DOHH2 (cell line): ENCODE measurements at regions not wholly inside any gene's neighbourhood (a gene's known extent, or its start where the extent isn't known, plus 50 kb on each side); places are given as distances from the start of the nearest gene placed in this dataset.

Experiments
- EZH2phosphoT487 ChIP-seq: fragments of 200-600 bp; sonication (generic); IDR thresholded peaks from 2 replicates; pipeline ENCODE4 v1.6.1; 2017; ENCODE audit warnings: borderline replicate concordance, mild to moderate bottlenecking, antibody characterized with exemption, low read length, moderate library complexity, mixed read lengths
- TF ChIP-seq, protein P1 (sequence below): fragments of 200-600 bp; sonication (generic); IDR thresholded peaks from one replicate; pipeline ENCODE4 v1.5.1; 2014; ENCODE audit warnings: antibody characterized with exemption, mild to moderate bottlenecking, low read depth, low read length; ENCODE audit not compliant: poor library complexity, severe bottlenecking

DNA sequence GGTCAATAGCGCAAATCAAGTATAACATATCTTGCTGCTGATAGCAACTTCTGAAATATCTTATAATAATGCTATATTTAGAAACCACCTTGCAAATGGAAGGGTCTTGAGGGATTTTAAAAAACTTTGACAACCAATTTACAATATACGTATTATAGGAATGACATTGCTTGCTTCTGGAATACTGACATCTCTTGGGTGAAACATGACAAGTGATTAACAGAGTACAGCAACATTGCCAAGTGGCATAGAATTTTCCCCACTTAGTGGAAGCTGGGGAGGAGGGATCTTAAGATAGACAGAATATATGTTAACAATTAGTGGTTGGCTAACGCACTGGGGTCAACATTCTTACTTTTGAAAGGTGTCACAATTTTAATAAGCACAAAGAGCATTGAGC, 133.6 kb upstream of the TMEFF2 start:
- no peak for TF ChIP-seq EZH2phosphoT487
- TF ChIP-seq, protein P1, sequence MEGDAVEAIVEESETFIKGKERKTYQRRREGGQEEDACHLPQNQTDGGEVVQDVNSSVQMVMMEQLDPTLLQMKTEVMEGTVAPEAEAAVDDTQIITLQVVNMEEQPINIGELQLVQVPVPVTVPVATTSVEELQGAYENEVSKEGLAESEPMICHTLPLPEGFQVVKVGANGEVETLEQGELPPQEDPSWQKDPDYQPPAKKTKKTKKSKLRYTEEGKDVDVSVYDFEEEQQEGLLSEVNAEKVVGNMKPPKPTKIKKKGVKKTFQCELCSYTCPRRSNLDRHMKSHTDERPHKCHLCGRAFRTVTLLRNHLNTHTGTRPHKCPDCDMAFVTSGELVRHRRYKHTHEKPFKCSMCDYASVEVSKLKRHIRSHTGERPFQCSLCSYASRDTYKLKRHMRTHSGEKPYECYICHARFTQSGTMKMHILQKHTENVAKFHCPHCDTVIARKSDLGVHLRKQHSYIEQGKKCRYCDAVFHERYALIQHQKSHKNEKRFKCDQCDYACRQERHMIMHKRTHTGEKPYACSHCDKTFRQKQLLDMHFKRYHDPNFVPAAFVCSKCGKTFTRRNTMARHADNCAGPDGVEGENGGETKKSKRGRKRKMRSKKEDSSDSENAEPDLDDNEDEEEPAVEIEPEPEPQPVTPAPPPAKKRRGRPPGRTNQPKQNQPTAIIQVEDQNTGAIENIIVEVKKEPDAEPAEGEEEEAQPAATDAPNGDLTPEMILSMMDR: no peak
